ENCODE measurements at regions not wholly inside any gene's neighbourhood (a gene's known extent, or its start where the extent isn't known, plus 50 kb on each side); places are given as distances from the start of the nearest gene placed in this dataset.

GRCh38 chr18:72376256-72376655 is 167.9 kb downstream of the CBLN2 start:
- Histone ChIP-seq H3K9me3 (ENCODE audit: low read depth) (peaks cover 4% of the 10 kb centered on the region), H3K79me2 (ENCODE audit: low read depth) (no peaks in the 10 kb centered on the region), H4K20me1 (ENCODE audit: low read depth) (no peaks in the 10 kb centered on the region), H3K4me2 (no peak overlapping the region), H3K4me1 (no peaks in the 10 kb centered on the region), H3K27ac (no peak overlapping the region), H3K9ac (no peak overlapping the region), H3K27me3 (no peaks in the 10 kb centered on the region), H2AFZ (replicated peaks) (no peak overlapping the region), H3K36me3 (no peaks in the 10 kb centered on the region), H3F3A (ENCODE audit: low read depth) (no peaks in the 10 kb centered on the region), H3K4me3 (no peak overlapping the region)
- Mint-ChIP-seq H3K4me3 (no peak overlapping the region), H3K27me3 (ENCODE audit: insufficient read depth, low read depth) (no peaks in the 10 kb centered on the region), H3K4me1 (no peaks in the 10 kb centered on the region), H3K27ac (no peak overlapping the region), H3K36me3 (no peaks in the 10 kb centered on the region), H3K9me3 (peaks cover 2% of the 10 kb centered on the region)
- TF ChIP-seq CTCF (IDR thresholded peaks at IDR 0.05) (no peak), EZH2 (IDR thresholded peaks at IDR 0.05) (no peak), EZH2phosphoT487 (IDR thresholded peaks at IDR 0.05) (no peak)
- DNase-seq (ENCODE audit: low spot score), result no peak

- no peak overlapping the region for H3K4me2 ChIP-seq
- H3K27me3 ChIP-seq, result no peaks in the 10 kb centered on the region
- H3K27ac ChIP-seq, result no peak overlapping the region
- H3K27me3 Mint-ChIP-seq (ENCODE audit: insufficient read depth, low read depth), result no peaks in the 10 kb centered on the region
- H3K27ac Mint-ChIP-seq, result no peak overlapping the region
- no peak for DNase-seq (ENCODE audit: low spot score)
- H3K4me3 ChIP-seq, result no peak overlapping the region
- H4K20me1 ChIP-seq (ENCODE audit: low read depth), result no peaks in the 10 kb centered on the region
- no peaks in the 10 kb centered on the region for H3K79me2 ChIP-seq (ENCODE audit: low read depth)
- peaks cover 3% of the 10 kb centered on the region for H3K9me3 ChIP-seq (ENCODE audit: low read depth)
- H3K9ac ChIP-seq, result no peak overlapping the region
- TF ChIP-seq EZH2phosphoT487 (IDR thresholded peaks at IDR 0.05) (no peak), EZH2 (IDR thresholded peaks at IDR 0.05) (no peak)
- H3K4me1 ChIP-seq, result no peaks in the 10 kb centered on the region
- H3K36me3 ChIP-seq, result no peaks in the 10 kb centered on the region
- H3K4me1 Mint-ChIP-seq, result no peaks in the 10 kb centered on the region
- no peak overlapping the region for H3K4me3 Mint-ChIP-seq
- no peak overlapping the region for H2AFZ ChIP-seq (replicated peaks)
- no peaks in the 10 kb centered on the region for H3K36me3 Mint-ChIP-seq
- H3F3A ChIP-seq (ENCODE audit: low read depth), result no peaks in the 10 kb centered on the region
- H3K9me3 Mint-ChIP-seq, result peaks cover 4% of the 10 kb centered on the region
Measured at GRCh38 chr18:72375618-72376017, 168.5 kb downstream of the CBLN2 start.

- Mint-ChIP-seq H3K4me1 (peaks cover 2% of the 10 kb centered on the region), H3K36me3 (no peaks in the 10 kb centered on the region), H3K9me3 (peaks cover 11% of the 10 kb centered on the region), H3K4me3 (no peak overlapping the region), H3K27me3 (ENCODE audit: insufficient read depth, low read depth) (no peaks in the 10 kb centered on the region), H3K27ac (no peak overlapping the region)
- Histone ChIP-seq H3K27me3 (no peaks in the 10 kb centered on the region), H4K20me1 (ENCODE audit: low read depth) (no peaks in the 10 kb centered on the region), H3K4me2 (no peak overlapping the region), H3K9ac (no peak overlapping the region), H3K79me2 (ENCODE audit: low read depth) (no peaks in the 10 kb centered on the region), H3F3A (ENCODE audit: low read depth) (no peaks in the 10 kb centered on the region), H2AFZ (replicated peaks) (no peak overlapping the region), H3K4me3 (no peak overlapping the region), H3K27ac (no peak overlapping the region), H3K9me3 (ENCODE audit: low read depth) (no peaks in the 10 kb centered on the region), H3K36me3 (no peaks in the 10 kb centered on the region), H3K4me1 (no peaks in the 10 kb centered on the region)
- TF ChIP-seq CTCF (IDR thresholded peaks at IDR 0.05) (no peak), EZH2 (IDR thresholded peaks at IDR 0.05) (no peak), EZH2phosphoT487 (IDR thresholded peaks at IDR 0.05) (no peak)
- DNase-seq (ENCODE audit: low spot score), result no peak
Measured at GRCh38 chr18:72372076-72372475, 172.1 kb downstream of the CBLN2 start.

- no peaks in the 10 kb centered on the region for H3K79me2 ChIP-seq (ENCODE audit: low read depth)
- no peaks in the 10 kb centered on the region for H3K9me3 ChIP-seq (ENCODE audit: low read depth)
- Mint-ChIP-seq H3K27ac (no peak overlapping the region), H3K27me3 (ENCODE audit: insufficient read depth, low read depth) (no peaks in the 10 kb centered on the region), H3K9me3 (peaks cover 11% of the 10 kb centered on the region), H3K4me3 (no peak overlapping the region), H3K36me3 (no peaks in the 10 kb centered on the region), H3K4me1 (peaks cover 2% of the 10 kb centered on the region)
- H3K27me3 ChIP-seq, result no peaks in the 10 kb centered on the region
- no peak overlapping the region for H3K4me3 ChIP-seq
- H3K27ac ChIP-seq, result no peak overlapping the region
- no peak overlapping the region for H2AFZ ChIP-seq (replicated peaks)
- no peaks in the 10 kb centered on the region for H4K20me1 ChIP-seq (ENCODE audit: low read depth)
- H3F3A ChIP-seq (ENCODE audit: low read depth), result no peaks in the 10 kb centered on the region
- no peak for DNase-seq (ENCODE audit: low spot score)
- TF ChIP-seq CTCF (IDR thresholded peaks at IDR 0.05) (no peak), EZH2 (IDR thresholded peaks at IDR 0.05) (no peak), EZH2phosphoT487 (IDR thresholded peaks at IDR 0.05) (no peak)
- H3K36me3 ChIP-seq, result no peaks in the 10 kb centered on the region
- H3K4me2 ChIP-seq, result no peak overlapping the region
- H3K4me1 ChIP-seq, result no peaks in the 10 kb centered on the region
- no peak overlapping the region for H3K9ac ChIP-seq
Measured at GRCh38 chr18:72368308-72368707, 175.8 kb downstream of the CBLN2 start.
